Bronchial epithelial cell (primary cell): ENCODE measurements at regions not wholly inside any gene's neighbourhood (a gene's known extent, or its start where the extent isn't known, plus 50 kb on each side); places are given as distances from the start of the nearest gene placed in this dataset.

Experiments
- DNase-seq: peaks from one replicate; pipeline ENCODE4 v3.0.0-alpha.2; 2010; ENCODE audit warnings: low read depth
- FAIRE-seq: peaks from 2 replicates; lab custom pipeline; 2011; peaks lifted over from hg19 to GRCh38; lab: Jason Lieb, UNC
- H3K27me3 ChIP-seq: 2 replicates; pipeline ENCODE4 v1.5.1; 2011; ENCODE audit warnings: low read length; ENCODE audit not compliant: control insufficient read depth, insufficient read depth
- H3K36me3 ChIP-seq: 2 replicates; pipeline ENCODE4 v1.5.1; 2011; ENCODE audit warnings: low read length; ENCODE audit not compliant: control insufficient read depth, insufficient read depth
- H3K4me3 ChIP-seq: 2 replicates; pipeline ENCODE4 v1.5.1; 2011; ENCODE audit warnings: mild to moderate bottlenecking, low read depth, low read length, control low read depth
- TF ChIP-seq, protein P1 (sequence below): IDR thresholded peaks from 2 replicates; pipeline ENCODE4 v1.5.1; 2011; ENCODE audit warnings: mild to moderate bottlenecking, moderate library complexity, low read length, control low read depth, inconsistent platforms; ENCODE audit not compliant: insufficient read depth, severe bottlenecking

DNA sequence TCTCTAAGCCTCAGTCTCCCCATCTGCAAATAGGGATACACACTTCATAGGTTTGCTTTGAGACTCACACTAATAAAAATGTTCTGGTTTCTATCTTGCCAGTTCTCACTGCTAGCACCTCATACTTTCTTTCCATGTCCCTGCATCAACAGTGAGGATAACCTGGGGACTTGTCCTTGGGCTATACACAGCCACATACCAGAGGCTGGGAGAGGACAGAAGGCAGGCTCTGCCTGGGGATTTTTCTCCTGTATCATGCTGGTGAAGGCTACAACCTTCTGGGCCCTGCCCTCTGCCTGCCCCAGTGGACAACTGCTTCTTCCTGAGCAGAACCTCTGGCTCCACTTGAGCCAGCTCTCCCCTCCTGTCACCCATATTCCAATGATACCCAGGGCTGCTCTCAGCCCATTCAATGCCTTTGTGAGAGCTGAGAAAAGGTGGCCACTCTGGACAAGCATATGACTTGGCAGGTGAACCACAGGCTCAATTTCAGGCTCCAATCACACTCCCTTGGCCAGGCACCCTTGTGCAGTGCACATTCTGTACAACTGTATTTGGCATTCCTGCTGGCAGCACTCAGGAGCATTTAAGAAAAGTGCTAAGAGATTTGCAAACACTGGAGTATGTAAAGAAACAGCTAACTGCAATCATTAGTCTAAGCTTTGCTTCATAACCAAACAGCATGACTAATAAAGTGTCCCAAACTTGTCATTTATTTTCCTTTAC lies 135.8 kb upstream of the VRK1 start:
- FAIRE-seq (no peak), DNase-seq (no peak)
- TF ChIP-seq, protein P1, sequence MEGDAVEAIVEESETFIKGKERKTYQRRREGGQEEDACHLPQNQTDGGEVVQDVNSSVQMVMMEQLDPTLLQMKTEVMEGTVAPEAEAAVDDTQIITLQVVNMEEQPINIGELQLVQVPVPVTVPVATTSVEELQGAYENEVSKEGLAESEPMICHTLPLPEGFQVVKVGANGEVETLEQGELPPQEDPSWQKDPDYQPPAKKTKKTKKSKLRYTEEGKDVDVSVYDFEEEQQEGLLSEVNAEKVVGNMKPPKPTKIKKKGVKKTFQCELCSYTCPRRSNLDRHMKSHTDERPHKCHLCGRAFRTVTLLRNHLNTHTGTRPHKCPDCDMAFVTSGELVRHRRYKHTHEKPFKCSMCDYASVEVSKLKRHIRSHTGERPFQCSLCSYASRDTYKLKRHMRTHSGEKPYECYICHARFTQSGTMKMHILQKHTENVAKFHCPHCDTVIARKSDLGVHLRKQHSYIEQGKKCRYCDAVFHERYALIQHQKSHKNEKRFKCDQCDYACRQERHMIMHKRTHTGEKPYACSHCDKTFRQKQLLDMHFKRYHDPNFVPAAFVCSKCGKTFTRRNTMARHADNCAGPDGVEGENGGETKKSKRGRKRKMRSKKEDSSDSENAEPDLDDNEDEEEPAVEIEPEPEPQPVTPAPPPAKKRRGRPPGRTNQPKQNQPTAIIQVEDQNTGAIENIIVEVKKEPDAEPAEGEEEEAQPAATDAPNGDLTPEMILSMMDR, result no peak
- Histone ChIP-seq H3K27me3 (no peaks in the 10 kb centered on the region), H3K36me3 (no peaks in the 10 kb centered on the region), H3K4me3 (no peak overlapping the region)

DNA sequence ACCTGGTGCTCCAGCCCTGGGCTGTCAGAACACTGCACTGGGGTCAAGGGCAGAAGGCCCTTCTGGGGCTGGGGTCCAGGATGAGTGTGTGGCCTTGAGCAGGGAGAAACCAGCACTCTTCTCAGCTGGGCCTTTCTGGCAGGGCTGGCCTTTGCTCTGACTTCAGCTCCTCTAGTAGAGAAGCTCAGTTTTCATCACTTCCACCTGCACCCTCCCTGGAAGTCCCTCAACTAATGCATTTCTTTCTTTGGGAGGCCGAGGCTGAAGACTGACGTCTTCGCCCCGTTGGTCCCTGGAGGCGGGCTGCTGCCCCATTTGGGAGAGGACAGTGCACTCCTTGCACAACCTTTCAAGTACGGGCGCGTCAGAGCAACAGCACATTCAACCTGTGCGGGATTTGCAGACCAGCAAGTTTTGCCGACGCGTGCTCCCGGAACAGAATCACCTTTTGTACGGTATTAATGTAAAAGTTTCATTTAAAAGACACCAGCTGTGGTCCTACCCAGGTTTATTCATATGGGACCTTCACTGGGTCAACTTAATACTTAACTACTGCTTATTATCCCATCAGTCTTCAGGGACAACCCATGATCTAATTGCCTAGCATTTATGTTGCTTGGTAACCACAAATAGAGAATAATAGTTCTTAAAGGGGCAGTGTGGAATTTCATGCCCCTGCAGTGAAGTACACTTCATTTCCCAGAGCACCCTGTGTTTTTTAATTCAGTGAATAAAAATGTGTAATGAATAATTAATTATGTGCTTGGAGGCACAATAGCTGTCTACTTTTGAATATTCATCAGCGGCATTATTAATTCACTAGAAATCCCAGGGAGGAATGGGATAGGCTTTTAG lies 134.8 kb upstream of the VRK1 start:
- Histone ChIP-seq H3K27me3 (no peaks in the 10 kb centered on the region), H3K4me3 (no peak overlapping the region), H3K36me3 (no peaks in the 10 kb centered on the region)
- TF ChIP-seq, protein P1, result no peak
- DNase-seq (peak; percentile 11), FAIRE-seq (no peak)

DNA sequence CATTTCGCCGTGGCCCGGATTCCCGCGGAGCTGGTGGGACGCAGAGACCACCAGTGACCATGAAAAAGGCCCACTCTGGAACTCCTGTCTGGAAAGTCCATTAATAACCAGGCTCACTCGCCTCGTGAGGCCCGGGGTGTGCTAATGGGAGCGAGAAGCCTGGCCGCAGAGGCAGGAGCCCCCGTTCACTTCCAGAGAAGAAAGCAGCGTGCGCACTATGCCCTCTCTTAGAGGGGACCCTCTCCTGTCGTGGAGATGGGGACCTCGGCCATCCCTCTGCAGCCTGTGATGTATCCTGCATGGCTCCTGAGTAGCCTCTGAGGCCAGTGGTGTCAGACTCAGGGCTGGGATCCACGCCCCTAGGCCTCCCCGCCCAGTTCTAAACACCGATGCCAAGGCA lies 134.1 kb upstream of the VRK1 start:
- Histone ChIP-seq H3K27me3 (no peaks in the 10 kb centered on the region), H3K4me3 (no peak overlapping the region), H3K36me3 (no peaks in the 10 kb centered on the region)
- DNase-seq (no peak), FAIRE-seq (no peak)
- TF ChIP-seq, protein P1, result no peak

DNA sequence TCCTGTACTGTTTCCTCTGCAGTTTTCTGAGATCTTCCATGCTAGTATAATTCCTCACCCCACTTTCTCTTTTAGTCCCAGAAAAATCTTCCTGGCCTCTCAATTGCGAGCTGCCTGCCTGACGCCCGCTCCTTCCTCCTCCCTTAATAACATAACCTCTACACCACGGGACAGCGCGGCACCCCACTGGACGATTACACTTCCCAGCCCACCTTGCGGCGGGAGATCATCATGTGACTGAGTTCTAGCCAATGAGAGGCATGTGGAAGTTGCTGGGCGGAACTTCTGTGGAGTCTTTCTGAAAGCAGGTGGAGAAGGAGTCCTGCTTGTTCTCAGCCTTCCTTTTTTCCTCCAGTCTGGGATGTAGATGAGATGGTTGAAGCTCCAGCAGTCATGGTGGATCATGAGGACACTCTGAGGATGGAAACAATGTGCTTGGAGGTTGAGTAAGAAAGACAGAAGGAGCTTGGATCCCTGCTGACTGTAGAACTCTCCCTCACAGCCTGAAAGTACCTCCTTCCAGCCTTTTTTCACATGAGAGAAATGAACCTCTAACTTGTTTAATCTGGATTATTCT lies 133.6 kb upstream of the VRK1 start:
- TF ChIP-seq, protein P1, result no peak
- FAIRE-seq (no peak), DNase-seq (no peak)
- no peak overlapping the region for H3K4me3 ChIP-seq
- H3K36me3 ChIP-seq, result no peaks in the 10 kb centered on the region
- no peaks in the 10 kb centered on the region for H3K27me3 ChIP-seq

DNA sequence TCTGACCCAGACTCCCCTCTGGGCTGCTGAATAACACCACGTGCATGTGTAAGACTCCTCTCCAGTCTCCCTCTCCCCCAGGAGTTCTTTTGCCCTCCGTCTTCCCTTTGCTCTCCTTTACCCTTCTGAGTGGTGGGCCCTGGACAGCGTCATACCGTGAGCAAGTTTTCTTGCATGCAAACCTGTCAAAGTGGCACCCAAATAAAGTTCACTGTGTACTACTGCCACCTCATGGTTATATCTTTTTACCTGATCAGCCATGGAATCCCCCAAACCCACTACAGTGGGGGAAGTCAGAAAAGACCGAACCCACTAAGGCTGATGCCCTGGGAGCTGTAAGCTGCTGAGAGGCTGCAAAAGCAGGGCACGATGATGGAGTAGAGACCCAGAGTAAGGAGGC lies 131.1 kb upstream of the VRK1 start:
- no peak for DNase-seq
- H3K4me3 ChIP-seq, result no peak overlapping the region
- H3K27me3 ChIP-seq, result no peaks in the 10 kb centered on the region
- FAIRE-seq, result no peak
- no peaks in the 10 kb centered on the region for H3K36me3 ChIP-seq
- TF ChIP-seq, protein P1, result no peak
